Peyer's patch (tissue), 4 donors: ENCODE measurements at regions not wholly inside any gene's neighbourhood (a gene's known extent, or its start where the extent isn't known, plus 50 kb on each side); places are given as distances from the start of the nearest gene placed in this dataset.

Source experiments
- DNase-seq, 3 donors: peaks; one replicate each; pipeline ENCODE4 v3.0.0-alpha.2; 2017 to 2019
- H3K27ac ChIP-seq, 4 donors: fragments of 200-600 bp; sonication (generic); one replicate each; pipeline ENCODE4 v1.5.1; 2016 to 2019
- H3K27me3 ChIP-seq, 2 donors: fragments of 200-600 bp; sonication (generic); one replicate each; pipeline ENCODE4 v1.5.1; 2019
- H3K36me3 ChIP-seq, 3 donors: fragments of 200-600 bp; sonication (generic); one replicate each; pipeline ENCODE4 v1.5.1; 2016 to 2019
- H3K4me1 ChIP-seq, 4 donors: fragments of 200-600 bp; sonication (generic); one replicate each; pipeline ENCODE4 v1.5.1; 2016 to 2019
- H3K4me3 ChIP-seq, 4 donors: fragments of 200-600 bp; sonication (generic); 1 replicate in 3 of 4; 2 replicates in 1 of 4; pipeline ENCODE4 v1.5.1; 2016 to 2019; ENCODE audit warnings: mild to moderate bottlenecking in 1 of 4
- H3K9me3 ChIP-seq, 4 donors: fragments of 200-600 bp; sonication (generic); one replicate each; pipeline ENCODE4 v1.5.1; 2016 to 2019; ENCODE audit warnings: mild to moderate bottlenecking in 1 of 4
- CTCF ChIP-seq, 6 experiments: fragments of 450-650 bp in 4 of 6; fragments of 200-600 bp in 2 of 6; sonication (generic) in 1 of 6; IDR thresholded peaks; one replicate each; pipeline ENCODE4 v1.5.1; 2017 to 2019; ENCODE audit warnings: antibody characterized with exemption in 6 of 6, mild to moderate bottlenecking in 3 of 6, moderate library complexity in 1 of 6
- POLR2A ChIP-seq, 2 donors: fragments of 450-650 bp; IDR thresholded peaks; one replicate each; pipeline ENCODE4 v1.5.1; 2017; ENCODE audit warnings: antibody characterized with exemption in 2 of 2, mild to moderate bottlenecking in 2 of 2, moderate library complexity in 2 of 2

GRCh38 chr2:175402571-175402970 lies 221.1 kb upstream of the ATP5MC3 start:
- H3K4me3 ChIP-seq: no peak overlapping the region
- H3K9me3 ChIP-seq: no peaks in the 10 kb centered on the region
- DNase-seq: no peak
- H3K4me1 ChIP-seq: no peaks in the 10 kb centered on the region
- H3K36me3 ChIP-seq: no peaks in the 10 kb centered on the region
- H3K27me3 ChIP-seq: no peaks in the 10 kb centered on the region
- TF ChIP-seq CTCF (IDR thresholded peaks at IDR 0.05) (no peak), POLR2A (IDR thresholded peaks at IDR 0.05) (no peak)
- no peak overlapping the region for H3K27ac ChIP-seq

GRCh38 chr2:175401956-175402469 lies 220.5 kb upstream of the ATP5MC3 start:
- H3K36me3 ChIP-seq: no peaks in the 10 kb centered on the region
- no peak for DNase-seq
- H3K27ac ChIP-seq: no peak overlapping the region
- H3K4me3 ChIP-seq: no peak overlapping the region
- no peak for TF ChIP-seq CTCF (IDR thresholded peaks at IDR 0.05)
- TF ChIP-seq POLR2A (IDR thresholded peaks at IDR 0.05): no peak
- no peaks in the 10 kb centered on the region for H3K9me3 ChIP-seq
- H3K27me3 ChIP-seq: no peaks in the 10 kb centered on the region
- no peaks in the 10 kb centered on the region for H3K4me1 ChIP-seq

GRCh38 chr2:175400975-175401374 lies 219.5 kb upstream of the ATP5MC3 start:
- Histone ChIP-seq H3K36me3 (no peaks in the 10 kb centered on the region), H3K9me3 (no peaks in the 10 kb centered on the region), H3K27ac (no peak overlapping the region), H3K4me1 (no peaks in the 10 kb centered on the region), H3K4me3 (no peak overlapping the region), H3K27me3 (no peaks in the 10 kb centered on the region)
- DNase-seq: no peak
- TF ChIP-seq POLR2A (IDR thresholded peaks at IDR 0.05): no peak
- no peak for TF ChIP-seq CTCF (IDR thresholded peaks at IDR 0.05)

GRCh38 chr2:175399326-175399725 lies 217.8 kb upstream of the ATP5MC3 start:
- no peak for TF ChIP-seq CTCF (IDR thresholded peaks at IDR 0.05)
- TF ChIP-seq POLR2A (IDR thresholded peaks at IDR 0.05): no peak
- H3K27ac ChIP-seq: no peak overlapping the region
- no peaks in the 10 kb centered on the region for H3K4me1 ChIP-seq
- no peaks in the 10 kb centered on the region for H3K9me3 ChIP-seq
- H3K27me3 ChIP-seq: no peaks in the 10 kb centered on the region
- H3K4me3 ChIP-seq: no peak overlapping the region
- H3K36me3 ChIP-seq: no peaks in the 10 kb centered on the region
- no peak for DNase-seq

- H3K4me1 ChIP-seq: no peaks in the 10 kb centered on the region
Measured at GRCh38 chr2:175398848-175399247, 217.3 kb upstream of the ATP5MC3 start.

More at GRCh38 chr2:175398848-175399247, 217.3 kb upstream of the ATP5MC3 start:
- Histone ChIP-seq H3K36me3 (no peaks in the 10 kb centered on the region), H3K9me3 (no peaks in the 10 kb centered on the region), H3K4me3 (no peak overlapping the region), H3K27me3 (no peaks in the 10 kb centered on the region), H3K27ac (no peak overlapping the region)
- no peak for DNase-seq
- TF ChIP-seq CTCF (IDR thresholded peaks at IDR 0.05) (no peak), POLR2A (IDR thresholded peaks at IDR 0.05) (no peak)
